NCI-H1417 treated with DMSO at 0.1 percent for 48 hours (cell line): ENCODE measurements at regions not wholly inside any gene's neighbourhood (a gene's known extent, or its start where the extent isn't known, plus 50 kb on each side); places are given as distances from the start of the nearest gene placed in this dataset.

Experiments
- DNase-seq: peaks from one replicate; lab custom pipeline; 2025; lab: John Stamatoyannopoulos, UW

DNA sequence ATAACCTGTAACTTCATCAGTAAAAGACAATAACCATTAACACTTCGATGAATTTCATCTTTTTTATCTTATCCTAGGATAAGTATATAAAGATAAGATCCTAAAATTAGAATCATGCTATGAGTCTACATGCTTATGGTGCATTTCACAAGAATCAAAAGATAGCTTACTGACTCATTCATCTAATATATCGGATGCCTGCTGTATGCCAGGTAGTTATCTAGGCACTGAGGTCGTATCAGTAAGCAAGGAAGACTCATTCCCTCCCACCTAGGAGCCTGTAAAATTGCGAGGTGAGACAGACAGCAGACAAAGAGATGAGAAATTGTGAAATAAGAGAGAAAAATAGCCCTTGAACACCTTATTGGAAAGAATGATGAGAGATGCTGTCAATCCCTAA, 240.6 kb upstream of the ADAMTSL1 start:
- no peak for DNase-seq

DNA sequence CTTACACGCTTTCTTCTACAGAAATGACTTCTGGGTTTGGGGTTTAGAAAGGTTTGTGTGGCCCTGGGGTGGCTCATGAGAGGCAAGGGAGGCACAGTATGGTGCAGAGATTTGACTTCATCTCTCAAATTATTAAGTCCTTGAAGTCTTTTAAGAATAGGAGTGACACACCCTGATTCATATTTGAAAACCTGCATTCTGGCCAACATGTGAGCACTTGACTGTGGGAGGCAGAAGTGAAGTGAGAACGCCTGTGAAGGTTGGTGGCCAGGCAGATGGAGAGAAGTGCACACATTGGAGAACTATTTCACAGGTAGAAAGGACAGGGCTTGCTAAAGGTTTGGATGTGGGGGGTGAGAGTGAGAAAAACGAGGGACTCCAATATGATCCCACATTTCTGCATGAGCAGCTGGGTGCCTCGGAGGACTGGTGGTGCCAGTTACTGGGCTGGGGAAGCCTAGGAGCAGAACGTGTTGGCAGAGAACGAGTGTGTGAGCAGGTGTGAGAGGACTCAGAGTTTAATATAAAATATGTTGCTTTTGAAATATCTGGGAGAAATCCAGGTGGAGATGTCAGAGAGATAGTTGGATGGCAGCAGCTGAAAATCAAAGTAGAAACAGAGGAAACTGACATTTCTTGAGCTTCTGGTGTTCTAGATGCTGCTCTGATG, 240.0 kb upstream of the ADAMTSL1 start:
- no peak for DNase-seq

DNA sequence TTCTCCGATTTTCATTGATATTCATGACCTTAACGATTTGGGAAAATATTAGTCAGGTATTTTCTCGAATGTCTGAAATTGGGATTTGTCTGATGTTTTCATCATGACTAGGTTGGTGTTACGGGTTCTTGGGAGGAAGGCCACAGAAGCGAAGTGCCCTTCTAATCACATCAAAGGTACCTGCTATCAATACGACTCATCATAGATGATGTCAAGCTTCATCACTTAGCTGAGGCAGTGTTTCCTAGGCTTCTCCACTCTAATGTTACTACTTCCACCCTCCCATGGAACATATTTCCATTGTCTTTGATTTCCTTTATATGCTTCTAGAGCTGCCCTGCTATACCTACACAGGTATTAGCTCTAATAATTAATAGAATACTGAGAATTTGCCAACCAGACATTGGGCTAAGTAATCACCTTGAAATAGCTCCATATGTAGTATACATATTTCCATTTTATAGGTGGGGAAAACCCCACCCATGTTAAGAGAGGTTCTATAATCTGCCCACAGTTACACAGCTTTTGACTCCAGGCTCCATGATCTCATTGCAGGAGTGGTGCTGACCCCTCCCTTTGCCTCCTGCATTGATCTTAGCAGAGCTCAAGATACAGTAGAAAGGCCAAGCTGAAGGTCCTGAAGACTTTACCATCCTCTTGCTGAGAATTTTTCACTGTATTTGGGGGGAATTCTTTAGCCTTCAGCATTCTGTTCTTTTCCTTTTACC, 238.6 kb upstream of the ADAMTSL1 start:
- no peak for DNase-seq

DNA sequence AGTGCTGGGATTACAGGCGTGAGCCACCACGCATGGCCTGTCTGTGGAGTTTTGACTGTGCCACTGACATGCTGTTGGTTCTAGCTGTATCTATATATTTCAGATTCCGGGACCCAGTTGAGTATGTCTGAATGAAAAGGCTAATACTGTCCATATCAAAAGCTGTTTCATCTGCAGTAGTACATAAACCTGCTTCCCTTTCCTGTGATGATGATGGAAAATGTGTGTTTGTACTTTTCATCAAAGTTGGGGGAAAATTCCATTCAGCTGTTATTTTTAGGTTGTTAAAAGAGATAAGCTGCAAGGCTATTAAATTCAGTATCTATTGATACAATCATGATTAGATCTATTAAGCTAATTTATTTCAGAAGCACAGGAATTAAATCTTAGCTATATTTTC, 237.6 kb upstream of the ADAMTSL1 start:
- no peak for DNase-seq

DNA sequence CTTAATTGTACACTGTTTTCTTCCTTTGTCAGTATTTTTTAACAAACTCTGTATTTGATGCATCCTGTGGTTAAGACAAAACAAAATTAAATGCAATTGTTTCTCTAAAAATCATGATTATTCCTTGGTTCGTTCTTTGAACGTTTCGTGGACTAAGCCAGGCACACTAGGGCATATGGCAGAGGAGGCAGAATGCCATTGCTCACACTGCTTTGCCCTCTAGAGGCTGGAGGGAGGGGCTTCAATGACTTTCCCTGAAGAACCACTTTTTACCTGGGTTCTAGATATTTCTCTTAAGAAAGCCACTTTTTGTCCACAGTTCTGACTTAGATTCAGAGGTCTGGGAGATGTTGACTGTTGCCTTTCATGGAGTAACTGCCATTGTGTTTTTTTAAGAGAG, 236.2 kb upstream of the ADAMTSL1 start:
- no peak for DNase-seq

DNA sequence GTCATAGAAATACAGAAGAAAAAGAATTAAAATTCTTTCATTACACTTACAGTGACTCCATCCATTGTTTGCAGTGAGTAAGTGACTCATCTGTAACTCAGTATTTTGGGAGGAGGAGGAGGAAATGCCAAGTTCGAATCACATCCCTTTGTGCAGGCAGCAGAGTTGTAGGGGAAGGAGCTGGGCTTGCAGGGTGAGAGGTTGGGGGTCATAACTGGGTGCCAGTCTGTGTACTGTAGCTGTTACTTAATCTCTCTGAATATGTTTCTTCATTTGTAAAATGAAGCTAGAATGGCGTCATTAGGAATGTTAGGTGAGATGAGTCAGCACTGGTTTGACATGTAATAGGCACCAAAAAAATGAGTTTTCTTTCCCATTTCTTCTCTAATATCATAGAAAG, 235.7 kb upstream of the ADAMTSL1 start:
- no peak for DNase-seq

DNA sequence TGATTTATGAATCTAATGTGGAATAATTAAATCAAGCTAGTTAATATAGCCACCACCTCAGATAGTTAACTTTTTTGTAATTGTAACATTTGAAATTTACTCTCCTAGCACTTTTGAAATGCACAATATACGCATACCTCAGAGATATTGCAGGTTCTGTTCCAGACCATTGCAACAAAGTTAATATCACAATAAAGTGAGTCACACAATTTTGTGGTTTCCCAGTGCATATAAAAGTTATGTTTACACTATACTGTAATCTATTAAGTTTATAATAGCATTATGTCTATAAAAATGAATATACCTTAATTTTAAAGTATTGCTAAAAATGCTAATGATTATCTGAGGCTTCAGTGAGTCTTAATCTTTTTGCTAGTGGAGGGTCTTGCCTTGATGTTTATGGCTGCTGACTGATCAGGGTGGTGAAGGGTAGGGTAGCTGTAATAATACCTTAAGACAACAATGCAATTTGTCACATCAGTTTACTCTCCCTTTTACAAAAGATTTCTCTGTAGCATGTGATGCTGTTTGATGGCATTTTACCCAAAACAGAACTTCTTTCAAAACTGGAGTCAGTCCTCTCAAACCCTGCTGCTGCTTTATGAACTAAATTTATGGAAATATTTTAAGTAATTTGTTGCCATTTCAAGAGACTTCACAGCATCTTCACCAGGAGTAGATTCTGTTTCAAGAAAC, 235.1 kb upstream of the ADAMTSL1 start:
- no peak for DNase-seq

DNA sequence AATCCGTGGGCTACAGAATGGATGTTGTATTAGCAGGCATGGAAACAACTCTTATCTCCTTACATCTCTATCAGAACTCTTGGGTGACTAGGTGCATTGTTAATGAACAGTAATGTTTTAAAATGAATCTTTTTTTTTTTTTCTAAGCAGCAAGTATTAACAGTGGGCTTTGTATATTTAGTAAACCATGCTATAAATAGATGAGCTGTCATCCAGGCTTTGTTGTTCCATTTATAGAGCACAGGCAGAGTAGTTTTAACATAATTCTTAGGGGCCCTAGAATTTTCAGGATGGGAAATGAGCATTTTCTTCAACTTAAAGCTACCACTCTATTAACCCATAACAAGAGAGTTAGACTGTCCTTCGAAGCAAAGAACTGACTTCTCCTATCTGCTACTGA, 233.7 kb upstream of the ADAMTSL1 start:
- DNase-seq = no peak

DNA sequence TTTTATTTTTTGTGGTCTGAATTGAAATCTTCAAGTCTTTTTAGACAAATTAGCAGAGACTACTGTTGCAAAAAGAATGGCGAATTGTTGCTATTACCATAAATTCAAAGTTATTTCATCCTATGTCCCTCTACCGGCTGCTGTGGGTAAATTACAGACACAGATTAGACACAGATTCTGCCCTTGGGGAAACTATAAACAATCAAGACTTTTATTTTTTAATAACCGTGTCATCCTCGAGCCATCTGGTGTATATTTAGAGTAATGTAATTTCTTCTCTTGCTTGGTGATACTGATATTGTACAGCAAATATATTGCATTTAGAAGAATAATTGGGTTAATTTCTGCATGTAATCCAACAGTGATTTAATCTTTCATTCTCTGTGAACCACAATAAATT, 228.0 kb upstream of the ADAMTSL1 start:
- no peak for DNase-seq

DNA sequence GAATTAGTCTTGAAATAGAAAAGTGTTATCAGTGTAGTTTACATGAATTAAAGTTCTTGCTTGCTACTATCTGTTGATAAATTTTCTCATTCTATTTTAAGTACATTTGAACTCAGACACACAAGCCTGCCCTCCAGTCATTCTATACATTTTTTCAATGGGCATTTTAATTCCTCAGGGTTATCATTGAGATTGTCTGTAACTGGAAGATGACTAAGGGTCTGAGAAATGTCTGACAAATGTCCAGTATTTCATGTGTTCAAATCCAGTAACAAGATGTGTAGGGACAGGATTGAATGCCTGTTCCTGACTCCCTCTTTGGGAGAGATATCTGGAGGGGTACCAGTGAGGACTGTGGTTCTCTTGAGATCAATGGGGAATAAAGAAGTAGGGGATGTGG, 223.9 kb upstream of the ADAMTSL1 start:
- no peak for DNase-seq

DNA sequence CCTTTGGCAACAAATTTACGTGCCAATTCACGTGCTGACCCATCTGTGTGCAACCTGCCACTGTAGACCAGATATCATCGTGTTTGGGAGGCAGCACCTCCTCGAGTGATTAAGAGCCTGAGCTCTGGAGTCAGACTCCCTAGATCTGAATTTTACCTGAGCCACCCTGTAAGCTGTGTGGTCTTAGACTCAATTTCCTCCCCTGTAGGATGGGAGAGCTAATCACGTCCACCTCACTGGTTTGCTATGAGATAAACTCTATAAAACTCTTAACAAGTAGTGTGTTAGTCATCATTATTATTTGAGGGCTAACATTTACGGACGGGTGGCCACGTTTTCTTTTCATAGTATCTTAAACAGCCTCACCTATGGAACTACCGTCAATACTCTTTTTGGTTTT, 220.0 kb upstream of the ADAMTSL1 start:
- DNase-seq = no peak

DNA sequence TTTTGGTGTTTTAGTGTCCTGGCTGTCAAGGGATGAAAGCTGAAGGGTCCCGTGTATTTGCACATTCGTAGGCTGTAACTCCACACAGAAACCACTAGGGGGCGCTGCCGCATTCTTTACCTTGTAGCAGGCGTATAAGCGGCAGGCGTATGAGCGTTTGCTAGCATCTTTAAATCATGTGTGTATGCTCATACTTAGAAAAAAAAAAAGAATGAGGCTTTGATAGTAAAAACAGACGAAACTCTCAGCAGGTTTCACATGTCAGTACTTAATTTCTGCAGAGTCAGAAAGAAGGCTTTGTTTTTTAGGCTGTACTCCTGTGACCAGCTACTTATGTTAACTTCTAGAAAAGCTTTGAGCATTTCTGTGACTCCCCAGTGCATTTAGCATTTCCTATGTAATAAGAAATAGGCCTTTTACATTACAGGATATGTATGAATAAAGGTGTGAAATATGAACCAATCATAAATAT, 218.8 kb upstream of the ADAMTSL1 start:
- DNase-seq = peak; percentile 41

DNA sequence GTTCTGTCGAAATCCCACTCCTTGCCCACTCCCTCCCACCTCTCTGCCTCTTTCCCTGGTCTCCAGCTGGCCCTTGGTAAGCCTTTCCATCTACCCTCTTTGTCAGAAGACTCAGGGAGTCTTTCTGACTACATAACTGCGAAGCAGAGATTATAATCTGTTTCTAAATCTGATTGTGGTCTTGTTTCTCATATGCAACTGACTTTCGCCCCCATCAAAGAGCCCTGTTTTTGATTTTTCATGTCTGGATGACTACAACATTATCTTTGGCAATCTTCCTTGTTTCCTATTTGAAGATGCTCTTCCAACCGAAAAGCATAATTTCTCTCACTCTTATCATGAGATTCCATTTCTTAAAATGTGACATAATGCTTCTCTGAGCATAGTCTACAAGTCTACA, 218.2 kb upstream of the ADAMTSL1 start:
- no peak for DNase-seq

DNA sequence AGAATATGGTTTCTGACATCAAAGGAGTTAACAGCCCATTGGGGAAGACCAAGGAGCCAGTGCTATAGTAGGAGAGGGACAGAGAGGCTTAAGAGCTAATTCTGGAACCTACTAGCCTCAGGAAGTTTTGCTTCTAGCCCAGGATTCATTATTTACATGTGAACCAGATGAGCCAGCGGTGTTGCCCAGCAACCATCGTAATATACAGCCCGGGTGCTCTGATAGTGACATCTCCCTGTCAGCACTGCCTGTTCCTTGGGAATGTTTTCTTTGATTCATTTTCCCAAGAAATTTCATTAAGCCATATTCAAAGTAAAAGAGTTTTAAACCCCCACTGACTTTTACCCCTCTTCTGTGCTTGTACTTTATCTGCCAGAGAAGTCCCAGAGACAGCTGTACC, 217.4 kb upstream of the ADAMTSL1 start:
- no peak for DNase-seq

DNA sequence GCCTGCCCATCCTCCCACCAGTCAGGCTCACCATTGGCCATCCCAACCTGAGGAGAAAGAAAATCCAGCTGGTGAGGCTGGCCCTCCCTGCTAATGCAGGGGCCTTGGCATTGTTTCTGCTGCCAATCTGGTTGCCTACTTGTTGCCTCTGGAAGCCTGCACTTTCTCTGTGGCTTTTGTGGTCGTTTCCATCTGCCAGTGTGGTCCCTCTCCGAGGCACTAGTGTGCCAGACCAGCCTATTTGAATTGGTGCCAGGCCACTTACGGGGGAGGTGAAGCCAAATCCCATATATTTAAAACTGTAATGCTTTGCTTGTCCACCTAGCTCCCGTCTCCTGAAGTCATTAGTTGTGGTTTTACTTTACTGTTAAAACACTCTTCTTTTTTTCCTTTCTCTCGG, 213.4 kb upstream of the ADAMTSL1 start:
- DNase-seq = no peak

DNA sequence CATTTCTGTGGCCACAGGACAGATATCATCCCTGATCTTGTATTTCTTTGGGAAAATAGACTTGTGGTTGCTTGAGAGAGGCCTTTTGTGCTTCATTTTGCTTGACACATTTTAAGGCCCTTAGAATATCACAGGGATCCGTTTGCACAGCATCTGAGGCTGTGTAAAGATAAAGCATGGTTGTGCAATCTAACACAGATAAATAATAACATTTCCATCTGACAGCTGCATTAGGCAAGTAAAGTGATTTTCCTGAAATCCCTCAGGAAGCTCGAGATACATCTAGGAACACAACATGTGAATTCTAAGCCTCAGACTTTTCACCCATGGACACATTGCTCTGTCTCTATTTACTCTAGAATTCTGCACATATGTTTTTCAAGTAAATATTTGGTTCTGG, 212.8 kb upstream of the ADAMTSL1 start:
- DNase-seq = no peak

DNA sequence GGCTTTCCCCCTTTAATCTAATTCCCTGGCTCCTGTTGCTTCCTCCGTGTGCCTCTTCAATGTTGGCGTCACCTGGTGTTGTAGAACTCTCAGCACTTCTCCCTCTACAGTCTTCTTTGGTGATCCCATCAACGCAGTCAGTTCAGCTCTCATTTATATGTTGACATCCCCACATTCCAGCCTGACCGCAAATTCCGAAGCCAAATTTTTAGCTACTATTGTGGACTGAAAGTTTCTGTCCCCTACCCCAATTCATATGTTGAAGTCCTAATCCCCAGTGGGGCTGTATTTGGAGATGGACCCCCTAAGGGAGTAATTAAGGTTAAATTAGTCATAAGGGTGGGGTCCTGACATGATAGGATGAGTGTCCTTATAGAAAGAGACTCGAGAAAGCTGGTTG, 210.6 kb upstream of the ADAMTSL1 start:
- no peak for DNase-seq

DNA sequence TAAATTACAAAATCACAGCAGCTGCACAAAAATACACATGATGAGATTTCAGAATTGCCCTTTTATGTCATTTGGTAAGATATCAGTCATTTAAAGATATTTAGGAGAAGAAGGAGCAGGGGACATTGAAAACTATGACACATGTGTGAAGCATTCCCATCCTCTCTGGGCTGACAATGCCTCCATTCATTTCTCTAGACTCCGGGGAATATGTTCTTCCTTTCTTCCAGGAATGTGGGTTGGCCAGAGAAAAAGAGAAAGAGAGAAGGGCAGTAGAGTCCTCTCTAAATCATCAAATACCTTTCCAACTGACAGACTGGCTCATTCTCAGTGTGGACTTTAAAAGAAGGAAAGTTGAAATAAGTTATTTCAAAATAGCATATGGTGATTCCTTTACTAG, 205.6 kb upstream of the ADAMTSL1 start:
- no peak for DNase-seq

DNA sequence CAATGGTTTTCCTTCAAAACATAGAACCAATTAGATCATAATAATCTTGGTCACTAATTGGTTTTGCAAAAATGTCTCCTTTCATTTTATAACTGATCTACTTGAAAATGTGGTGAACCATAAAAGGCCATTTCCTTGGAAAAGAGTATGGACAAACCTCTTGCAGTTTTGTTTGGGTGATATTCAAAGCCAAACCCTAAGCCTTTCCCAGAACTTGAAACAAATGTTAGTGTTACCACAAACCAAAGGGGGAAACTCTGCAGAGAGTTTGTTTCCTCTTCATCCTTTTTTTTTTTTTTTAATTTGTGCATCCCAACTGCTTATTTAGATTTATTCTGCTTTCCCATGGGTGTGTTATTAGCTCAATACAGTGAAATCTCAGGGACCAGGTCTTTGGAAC, 204.4 kb upstream of the ADAMTSL1 start:
- no peak for DNase-seq

DNA sequence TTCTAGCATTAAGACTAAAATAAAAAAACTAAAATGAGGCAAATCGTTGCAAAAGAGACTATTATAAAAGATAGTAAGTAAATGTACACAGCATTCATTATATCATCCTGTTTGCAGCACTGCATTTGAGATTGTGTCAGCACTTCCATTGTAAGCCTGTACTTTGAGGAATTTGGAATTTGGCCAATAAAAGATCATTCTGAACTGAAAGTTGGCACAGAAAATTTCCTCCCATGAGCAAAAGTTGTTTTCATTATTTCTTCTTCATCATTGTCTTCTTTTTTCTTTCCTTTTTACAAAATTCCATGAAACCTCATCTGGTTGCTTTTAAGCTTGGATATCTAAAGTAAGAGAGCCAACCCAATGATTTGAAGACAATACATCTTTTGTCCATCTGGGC, 199.3 kb upstream of the ADAMTSL1 start:
- no peak for DNase-seq

DNA sequence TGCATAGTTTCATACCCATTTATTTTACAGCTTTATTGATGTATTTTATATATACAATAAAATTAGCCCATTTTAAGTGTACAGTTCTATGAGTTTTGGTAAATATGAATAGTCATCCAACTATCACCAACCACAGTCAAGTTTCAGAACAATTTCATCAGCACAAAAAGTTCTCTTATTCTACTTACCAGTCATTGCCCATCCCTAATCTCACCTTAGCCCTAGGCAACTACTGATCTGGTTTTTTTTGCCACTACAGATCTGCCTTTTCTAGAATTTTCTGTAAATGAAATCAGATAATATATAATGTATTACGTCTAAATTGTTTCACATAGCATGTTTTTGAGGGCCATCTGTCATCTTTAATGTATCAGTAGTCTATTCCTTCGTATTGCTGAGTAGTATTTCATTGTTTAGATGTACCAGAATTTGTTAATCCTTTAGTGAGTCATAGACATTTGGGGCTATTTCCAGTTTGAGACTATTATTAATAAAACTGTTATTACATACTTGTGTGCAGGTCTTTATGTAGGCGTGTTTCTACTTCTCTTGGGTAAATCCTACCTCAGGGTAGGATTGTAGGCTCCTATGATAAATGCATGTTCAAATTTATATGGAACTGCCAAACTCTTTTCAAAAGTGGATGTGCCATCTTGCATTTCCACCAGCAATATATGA, 198.5 kb upstream of the ADAMTSL1 start:
- DNase-seq = no peak

DNA sequence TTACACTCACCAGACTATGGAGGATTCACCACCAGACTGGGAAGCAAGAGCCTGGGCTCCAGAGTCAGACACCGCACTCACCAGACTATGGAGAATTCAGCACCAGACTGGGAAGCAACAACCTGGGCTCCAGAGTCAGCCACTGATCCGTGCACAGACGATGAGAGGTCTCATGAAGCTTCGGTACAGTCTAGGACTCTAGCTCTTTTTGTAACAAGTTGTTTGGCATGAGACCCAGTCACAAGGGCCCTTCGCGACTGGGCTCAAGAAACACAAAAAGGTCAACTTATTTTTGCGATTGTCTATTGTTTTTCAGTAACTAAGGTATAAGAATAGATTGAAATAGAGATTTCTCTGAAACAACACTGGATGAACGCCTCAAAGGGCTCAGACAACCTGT, 192.7 kb upstream of the ADAMTSL1 start:
- DNase-seq = no peak

DNA sequence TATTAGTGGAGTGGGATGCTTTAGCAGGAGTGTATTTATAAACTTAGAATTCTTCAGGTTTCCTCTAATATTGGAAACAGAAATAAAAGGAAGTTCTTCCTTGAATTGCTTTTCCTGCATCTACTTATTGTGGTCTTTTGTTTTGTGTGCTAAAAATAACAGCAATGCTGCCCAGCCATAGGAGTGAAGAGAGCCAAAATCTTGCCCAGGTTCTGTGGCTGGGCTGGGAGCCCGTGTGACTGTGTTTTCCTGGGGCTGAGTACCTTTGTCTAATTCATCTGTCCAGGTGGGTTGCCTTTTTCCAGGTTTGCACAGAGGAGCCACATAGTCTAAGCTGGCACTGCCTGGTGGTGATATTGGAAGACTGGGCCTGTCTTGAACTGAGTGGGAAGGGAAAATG, 179.7 kb upstream of the ADAMTSL1 start:
- DNase-seq = no peak
